Suppressor macrophage treated with lipopolysaccharide for 1 hour (primary cell): ENCODE measurements at regions not wholly inside any gene's neighbourhood (a gene's known extent, or its start where the extent isn't known, plus 50 kb on each side); places are given as distances from the start of the nearest gene placed in this dataset.
"Not testable (repeated sequence)": the region's sequence is repeated elsewhere in the genome, so short reads cannot be mapped to it uniquely, and the experiment has no call there.

Experiments used
- DNase-seq, 3 donors: peaks; one replicate each; pipeline ENCODE4 v3.0.0-alpha.2; 2020 to 2022

GRCh38 chr10:120115959-120116358 lies 223.4 kb downstream of the SEC23IP start:
- DNase-seq: no peak

DNA sequence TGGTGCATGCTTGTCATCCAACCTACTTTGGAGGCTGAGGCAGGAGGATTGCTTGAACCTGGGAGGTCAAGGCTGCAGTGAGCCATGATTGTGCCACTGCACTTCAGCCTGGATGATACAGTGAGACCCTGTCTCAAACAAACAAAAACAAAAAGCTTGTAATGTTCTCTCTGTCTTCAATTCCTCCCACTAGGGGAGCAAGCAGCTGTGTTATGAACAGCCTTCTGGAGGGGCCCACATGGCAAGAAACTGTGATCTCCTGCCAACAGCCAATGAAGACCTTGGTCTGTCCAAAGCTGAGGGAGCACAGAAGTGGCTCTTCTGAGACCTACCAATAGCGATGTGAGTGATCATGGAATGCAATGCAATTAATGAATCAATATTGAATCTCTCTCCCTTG lies 229.2 kb downstream of the SEC23IP start:
- DNase-seq: no peak

DNA sequence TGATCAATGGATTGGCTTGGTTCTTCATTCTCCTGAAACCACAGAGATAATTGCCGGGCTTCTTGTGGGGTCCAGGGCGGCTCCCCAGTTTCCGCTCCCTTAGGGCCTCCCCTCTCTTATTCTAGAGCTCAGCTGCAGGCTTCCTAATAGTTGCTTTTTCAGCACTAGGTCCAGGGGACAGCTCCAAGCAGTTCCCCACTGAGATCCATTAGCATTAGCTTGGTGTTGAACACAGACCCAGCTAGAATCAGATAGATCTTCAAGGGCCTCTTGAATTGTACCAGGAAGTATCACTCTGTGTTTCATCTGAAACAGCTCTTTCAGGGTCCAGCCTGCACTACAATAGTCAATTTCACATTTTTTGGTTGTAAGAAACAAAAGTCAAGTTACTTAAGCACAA lies 238.7 kb downstream of the SEC23IP start:
- peak in 2 of 3 donors; percentile 1 to 24 for DNase-seq

- DNase-seq: no peak
Measured at GRCh38 chr10:120132811-120133210, 240.3 kb downstream of the SEC23IP start.

DNA sequence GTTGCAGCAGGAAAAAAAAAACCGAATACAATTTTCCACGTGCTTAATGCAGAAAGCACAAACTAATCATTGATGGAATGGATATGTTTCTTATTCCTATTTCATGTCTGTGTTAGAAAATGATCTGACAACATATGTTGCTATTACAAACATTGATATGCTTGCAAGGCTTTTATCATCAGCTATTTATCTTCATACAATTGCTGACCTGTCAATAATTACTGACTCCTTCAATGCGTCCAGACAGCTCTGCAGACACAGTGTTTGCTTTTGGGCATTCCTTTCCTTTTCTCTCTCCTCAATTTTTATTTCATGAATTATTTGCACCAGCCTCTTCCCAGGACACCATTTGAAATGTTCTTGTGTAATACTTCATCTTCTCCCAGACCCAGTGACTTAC lies 246.2 kb downstream of the SEC23IP start:
- no peak for DNase-seq

- no peak for DNase-seq
Measured at GRCh38 chr10:120145107-120145506, 252.6 kb downstream of the SEC23IP start.

DNA sequence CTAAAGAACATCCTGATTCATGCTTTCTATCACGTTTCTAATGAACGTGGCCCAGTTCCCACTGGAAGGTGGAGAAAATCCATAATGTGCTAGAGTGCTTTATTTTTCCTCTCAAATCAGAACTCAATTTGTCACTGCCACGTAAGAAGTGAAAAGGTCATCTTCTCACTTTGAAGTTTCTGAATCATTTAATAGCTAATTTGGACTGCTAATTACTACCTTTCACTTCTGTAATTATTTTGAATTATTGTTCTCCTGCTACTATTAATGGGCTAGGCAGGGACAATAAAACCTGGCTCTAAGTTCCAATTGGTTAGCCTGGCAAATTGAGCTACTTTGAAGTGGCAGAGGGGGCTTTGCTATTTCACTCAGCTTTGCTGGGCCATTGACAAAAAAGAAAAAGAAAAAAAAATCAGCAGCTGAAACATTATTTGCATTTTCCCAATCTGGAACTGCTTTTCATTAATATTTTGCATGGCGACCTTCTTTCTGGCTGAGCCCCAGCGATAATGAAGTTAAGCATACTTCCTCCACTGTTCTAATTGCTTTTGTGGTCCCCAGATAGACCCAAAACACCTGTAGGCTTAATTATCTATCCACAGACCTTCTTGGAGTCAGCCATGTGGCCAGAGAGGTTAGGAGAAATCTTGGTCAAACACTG lies 264.2 kb downstream of the SEC23IP start:
- no peak for DNase-seq

DNA sequence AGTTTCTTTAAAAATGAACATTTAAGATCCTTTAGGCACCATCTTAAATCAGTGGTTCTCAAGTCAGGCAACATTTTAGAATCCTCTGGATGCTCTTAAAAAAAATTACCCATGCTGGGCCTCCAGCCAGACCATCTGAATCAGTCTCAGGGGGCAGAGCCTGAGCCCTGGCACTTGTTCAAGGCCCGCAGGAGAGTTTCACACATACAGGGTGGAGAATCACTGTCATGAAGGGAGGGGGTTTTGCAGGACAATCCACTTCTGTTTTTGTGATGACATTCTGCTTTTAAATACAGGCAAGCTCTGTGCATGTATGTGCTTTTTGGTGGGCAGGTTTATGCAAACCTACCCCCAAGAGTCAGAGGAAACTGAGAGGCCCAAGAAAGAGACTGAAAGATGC lies 268.6 kb downstream of the SEC23IP start:
- no peak for DNase-seq

DNA sequence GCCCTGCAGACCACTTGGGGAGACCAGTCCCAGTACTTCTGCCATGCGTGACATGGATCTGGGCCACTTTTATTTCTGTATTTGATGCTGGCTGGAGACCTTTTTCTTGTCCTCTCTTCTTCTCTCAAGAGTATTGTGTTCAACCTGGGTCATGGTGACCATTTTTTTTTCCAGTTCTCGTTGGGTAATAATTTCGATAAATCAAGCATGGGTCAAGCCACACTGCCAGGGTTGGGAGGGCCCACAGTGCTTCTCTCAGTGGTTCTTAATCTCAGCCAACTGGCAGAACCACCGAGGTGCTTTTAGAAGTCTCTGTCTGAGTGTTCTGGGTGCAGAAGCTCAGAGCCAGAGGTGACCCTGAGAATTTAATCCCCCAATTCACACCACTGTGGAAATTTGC lies 269.9 kb downstream of the SEC23IP start:
- no peak for DNase-seq

DNA sequence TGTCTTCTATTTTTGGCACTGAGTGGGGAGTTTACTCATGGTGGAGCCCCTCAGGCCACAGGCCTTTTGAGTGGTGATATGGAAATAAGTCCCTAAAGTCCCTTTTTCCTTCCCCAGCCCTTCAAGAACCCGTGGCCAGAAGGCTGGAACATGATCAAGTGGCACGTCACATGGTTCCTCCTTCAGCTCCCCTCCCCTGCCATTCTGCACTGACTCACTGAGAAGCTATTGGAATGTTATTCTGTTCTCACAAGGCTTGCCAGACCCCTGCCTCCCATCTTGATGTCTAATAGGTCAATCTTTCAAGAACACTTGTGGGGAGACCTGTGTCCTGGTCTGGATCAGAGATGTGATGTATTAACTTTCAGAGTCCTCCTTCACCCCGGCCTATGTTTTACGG lies 279.8 kb downstream of the SEC23IP start:
- DNase-seq: no peak

DNA sequence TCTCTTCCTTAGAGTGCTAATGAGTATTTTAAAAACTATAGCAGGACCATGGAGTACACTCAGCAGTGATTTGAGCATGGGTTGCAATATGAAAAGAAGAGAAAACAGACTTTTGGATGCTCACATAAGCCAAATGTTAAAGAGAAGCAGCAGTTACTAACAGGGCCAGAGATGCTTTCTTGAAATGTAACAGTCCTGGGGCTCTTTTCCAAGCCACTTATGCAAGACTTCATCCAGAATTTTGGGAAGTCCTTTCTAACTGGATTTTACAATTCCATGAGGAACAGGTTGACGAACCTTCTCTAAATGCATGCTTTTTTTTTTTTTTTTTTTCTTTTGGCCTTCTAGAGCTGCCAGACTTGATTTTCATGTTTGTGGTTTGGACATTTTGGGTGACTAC lies 282.0 kb downstream of the SEC23IP start:
- DNase-seq: no peak

DNA sequence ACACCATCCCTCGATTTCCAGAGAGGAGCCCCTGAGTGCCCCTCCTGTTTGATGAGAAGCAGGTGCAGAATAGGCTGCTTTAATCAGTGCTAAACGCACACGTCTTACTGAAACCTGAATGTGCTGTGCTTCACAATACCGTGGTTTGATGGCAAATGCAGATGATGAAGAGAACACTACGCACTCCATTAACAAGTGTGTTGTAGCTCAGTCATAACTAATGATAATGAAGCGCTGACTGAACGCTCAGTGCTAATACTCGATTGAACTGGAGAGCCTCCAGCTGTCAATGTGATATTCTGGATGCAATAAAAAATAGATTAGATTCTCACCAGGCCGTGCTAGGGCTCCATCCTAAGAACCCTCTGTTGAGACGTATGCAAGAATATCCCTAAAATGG lies 279.7 kb upstream of the PLPP4 start:
- no peak for DNase-seq

GRCh38 chr10:120180160-120180559 lies 276.9 kb upstream of the PLPP4 start:
- no peak for DNase-seq

GRCh38 chr10:120181154-120181553 lies 275.9 kb upstream of the PLPP4 start:
- DNase-seq: no peak

DNA sequence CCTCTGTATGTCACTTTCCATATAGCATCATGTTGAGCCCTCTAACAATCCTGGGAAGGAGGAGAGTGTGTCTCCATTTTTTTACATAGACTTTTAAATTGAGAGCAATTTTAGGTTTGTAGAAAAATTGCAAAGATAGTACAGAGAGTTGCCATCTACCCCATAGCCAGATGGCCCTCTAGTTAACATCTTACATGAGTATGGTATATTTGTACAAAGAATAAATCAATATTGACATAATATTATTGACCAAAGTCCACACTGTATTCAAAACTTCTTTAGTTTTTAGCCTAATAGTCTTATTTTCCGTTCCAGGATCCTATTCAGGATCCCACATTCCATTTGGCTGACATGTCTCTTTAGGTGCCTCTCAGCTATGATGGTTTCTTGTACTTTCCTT lies 274.6 kb upstream of the PLPP4 start:
- no peak for DNase-seq

DNA sequence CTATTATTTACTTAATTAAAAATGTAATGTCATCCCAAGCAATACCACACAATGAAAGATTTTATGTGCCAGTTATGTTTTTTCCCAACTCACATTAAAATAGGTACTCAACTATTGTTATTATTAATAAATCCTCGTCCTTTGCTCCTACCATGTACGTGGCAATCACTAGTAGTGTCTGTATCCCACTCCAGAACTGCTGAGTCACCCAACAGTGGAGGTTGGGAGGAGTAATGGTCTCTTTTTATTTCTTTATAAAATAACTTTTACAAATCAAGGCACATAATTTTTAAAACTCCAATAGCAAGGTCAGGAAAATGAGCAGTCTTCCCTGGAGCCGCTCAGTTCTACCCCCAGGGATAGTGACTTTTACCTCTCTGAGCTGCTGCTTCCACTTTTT lies 273.5 kb upstream of the PLPP4 start:
- no peak for DNase-seq

GRCh38 chr10:120184547-120185337 lies 272.3 kb upstream of the PLPP4 start:
- no peak for DNase-seq

GRCh38 chr10:120186506-120186905 lies 270.5 kb upstream of the PLPP4 start:
- no peak for DNase-seq

- DNase-seq: not testable (repeated sequence)
Measured at GRCh38 chr10:120187168-120187567, 269.9 kb upstream of the PLPP4 start.

GRCh38 chr10:120188950-120189349 lies 268.1 kb upstream of the PLPP4 start:
- DNase-seq: no peak

GRCh38 chr10:120195984-120196712 lies 260.9 kb upstream of the PLPP4 start:
- DNase-seq: no peak

DNA sequence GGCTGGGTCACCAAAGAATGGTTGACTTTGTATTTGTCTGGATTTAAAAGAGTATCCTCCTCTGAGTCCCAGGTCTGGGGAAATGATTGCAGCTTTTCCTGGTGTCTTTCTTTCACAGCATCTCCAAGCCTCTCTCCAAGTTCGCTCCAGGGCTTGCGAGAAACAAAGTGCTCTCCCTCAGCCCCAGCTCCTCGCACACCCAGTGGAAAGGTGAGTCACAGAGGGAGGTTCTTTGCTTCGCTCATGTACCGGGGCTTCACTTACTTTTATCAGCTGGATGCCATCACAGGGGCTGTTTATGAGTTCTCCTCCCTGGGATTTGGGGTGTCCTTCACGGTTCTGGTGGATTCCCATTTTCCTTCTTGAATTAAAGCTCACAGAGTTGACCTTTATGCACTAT lies 252.2 kb upstream of the PLPP4 start:
- DNase-seq: no peak

DNA sequence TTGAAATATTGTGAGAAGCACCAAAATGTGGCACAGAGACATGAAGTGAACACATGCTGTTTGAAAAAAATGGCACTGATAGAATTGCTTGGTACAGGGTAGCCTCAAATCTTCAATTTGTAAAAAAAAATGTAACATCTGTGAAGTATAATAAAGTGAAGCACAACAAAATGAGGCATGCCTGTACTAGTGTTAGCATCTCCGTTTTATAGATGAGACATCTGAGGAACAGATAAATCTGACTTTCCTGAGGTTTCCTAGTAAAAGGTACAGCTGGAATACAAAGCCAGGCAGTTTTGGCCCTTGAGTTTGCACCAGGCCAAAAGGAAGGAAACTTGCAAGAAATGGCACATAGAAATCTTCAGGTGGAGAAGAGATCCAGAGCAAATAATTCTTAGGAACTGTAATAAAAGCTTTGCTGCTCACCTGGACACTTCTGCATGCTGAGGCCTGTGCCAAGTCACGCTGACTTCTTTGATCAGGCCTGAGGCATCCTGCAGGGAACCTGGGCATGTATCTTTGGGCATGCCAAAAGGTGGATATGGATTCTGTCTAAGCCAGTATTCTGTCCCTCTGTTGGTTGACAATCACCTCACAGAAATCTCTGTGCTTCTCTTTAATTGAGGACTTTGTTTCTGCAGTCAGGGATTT lies 251.5 kb upstream of the PLPP4 start:
- DNase-seq: no peak
